Adrenal gland (tissue), 5 donors: ENCODE measurements at regions not wholly inside any gene's neighbourhood (a gene's known extent, or its start where the extent isn't known, plus 50 kb on each side); places are given as distances from the start of the nearest gene placed in this dataset.

ENCODE experiments used
- POLR2A ChIP-seq, 2 donors: fragments of 450-650 bp; IDR thresholded peaks; one replicate each; pipeline ENCODE4 v1.6.1; 2017; ENCODE audit warnings: antibody characterized with exemption in 2 of 2, mild to moderate bottlenecking in 2 of 2, moderate library complexity in 1 of 2
- TF ChIP-seq, protein P1 (sequence below), 6 experiments: fragments of 450-650 bp in 4 of 6; fragments of 200-600 bp in 2 of 6; sonication (generic) in 1 of 6; IDR thresholded peaks; 1 replicate in 5 of 6; 2 replicates in 1 of 6; pipeline versions ENCODE4 v1.5.1 to v1.8.0; 2016 to 2021; ENCODE audit warnings: antibody characterized with exemption in 6 of 6, mild to moderate bottlenecking in 2 of 6, moderate library complexity in 1 of 6
- donor health status: DM: no; HTN: no; CAD: no.

GRCh38 chr1:87938631-87939030 is 610.0 kb downstream of the LMO4 start:
- TF ChIP-seq, protein P1, sequence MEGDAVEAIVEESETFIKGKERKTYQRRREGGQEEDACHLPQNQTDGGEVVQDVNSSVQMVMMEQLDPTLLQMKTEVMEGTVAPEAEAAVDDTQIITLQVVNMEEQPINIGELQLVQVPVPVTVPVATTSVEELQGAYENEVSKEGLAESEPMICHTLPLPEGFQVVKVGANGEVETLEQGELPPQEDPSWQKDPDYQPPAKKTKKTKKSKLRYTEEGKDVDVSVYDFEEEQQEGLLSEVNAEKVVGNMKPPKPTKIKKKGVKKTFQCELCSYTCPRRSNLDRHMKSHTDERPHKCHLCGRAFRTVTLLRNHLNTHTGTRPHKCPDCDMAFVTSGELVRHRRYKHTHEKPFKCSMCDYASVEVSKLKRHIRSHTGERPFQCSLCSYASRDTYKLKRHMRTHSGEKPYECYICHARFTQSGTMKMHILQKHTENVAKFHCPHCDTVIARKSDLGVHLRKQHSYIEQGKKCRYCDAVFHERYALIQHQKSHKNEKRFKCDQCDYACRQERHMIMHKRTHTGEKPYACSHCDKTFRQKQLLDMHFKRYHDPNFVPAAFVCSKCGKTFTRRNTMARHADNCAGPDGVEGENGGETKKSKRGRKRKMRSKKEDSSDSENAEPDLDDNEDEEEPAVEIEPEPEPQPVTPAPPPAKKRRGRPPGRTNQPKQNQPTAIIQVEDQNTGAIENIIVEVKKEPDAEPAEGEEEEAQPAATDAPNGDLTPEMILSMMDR (IDR thresholded peaks at IDR 0.05), result no peak
- TF ChIP-seq POLR2A (IDR thresholded peaks at IDR 0.05), result no peak
